IMR-90 (cell line): ENCODE measurements at regions not wholly inside any gene's neighbourhood (a gene's known extent, or its start where the extent isn't known, plus 50 kb on each side); places are given as distances from the start of the nearest gene placed in this dataset.

Experiments
- ATAC-seq: fragments of 200-7000 bp; cut with Tn5 transposase; 2 replicates; pipeline ENCODE4 v1.9.1; 2020; ENCODE audit warnings: low read depth, mild to moderate bottlenecking, moderate library complexity
- BruUV-seq: library from RNA; stranded (reverse); fragments of 400-500 nt; replicated peaks from 2 replicates; lab custom pipeline; 2021; lab: Mats Ljungman, UMichigan
- CTCF ChIA-PET: fragments of 300-600 bp; formaldehyde crosslinking; extraction: SDS; loops from one replicate; lab custom pipeline; 2021; ENCODE audit warnings: antibody characterized with exemption; lab: Yijun Ruan, JAX
- POLR2A ChIA-PET: fragments of 300-600 bp; sonication (Branson Sonifier 250); formaldehyde crosslinking; loops from one replicate; lab custom pipeline; 2022; ENCODE audit warnings: antibody characterized with exemption; ENCODE audit not compliant: unreplicated experiment; lab: Charles Lee
- DNase-seq: peaks from one replicate; pipeline ENCODE4 v3.0.0; 2013
- H2AFZ ChIP-seq: replicated peaks from 2 replicates; pipeline ENCODE3; 2013; ENCODE audit warnings: low read length, mild to moderate bottlenecking; ENCODE audit not compliant: poor library complexity
- H2AK5ac ChIP-seq: 2 replicates; pipeline ENCODE4 v1.6.1; 2013; ENCODE audit warnings: low read depth, low read length, inconsistent platforms
- H2AK9ac ChIP-seq: replicated peaks from 2 replicates; pipeline ENCODE3; 2013; ENCODE audit warnings: mild to moderate bottlenecking, low read depth, low read length, moderate library complexity; ENCODE audit not compliant: poor library complexity
- H2BK120ac ChIP-seq: 2 replicates; pipeline ENCODE4 v1.6.1; 2013; ENCODE audit warnings: low read depth, low read length, inconsistent platforms
- H2BK15ac ChIP-seq: 3 replicates; pipeline ENCODE4 v1.6.1; 2013; ENCODE audit warnings: low read depth, low read length, inconsistent platforms
- H2BK20ac ChIP-seq: 2 replicates; pipeline ENCODE4 v1.6.1; 2013; ENCODE audit warnings: low read depth, mild to moderate bottlenecking, inconsistent platforms, low read length, moderate library complexity
- H2BK5ac ChIP-seq: 2 replicates; pipeline ENCODE4 v1.6.1; 2013; ENCODE audit warnings: mild to moderate bottlenecking, low read depth, low read length, inconsistent platforms; ENCODE audit not compliant: poor library complexity, severe bottlenecking
- H3K14ac ChIP-seq: replicated peaks from 2 replicates; pipeline ENCODE4 v1.6.1; 2013; ENCODE audit warnings: low read depth, low read length, inconsistent platforms
- H3K18ac ChIP-seq: 2 replicates; pipeline ENCODE4 v1.6.1; 2013; ENCODE audit warnings: low read depth, low read length, control low read depth
- H3K23ac ChIP-seq: 2 replicates; pipeline ENCODE4 v1.6.1; 2013; ENCODE audit warnings: low read depth, low read length, inconsistent platforms
- H3K27ac ChIP-seq: 2 replicates; pipeline ENCODE4 v1.5.1; 2013; ENCODE audit warnings: mild to moderate bottlenecking, control low read depth, low read length; ENCODE audit not compliant: insufficient read depth
- H3K27me3 ChIP-seq: 2 replicates; pipeline ENCODE4 v1.6.1; 2013; ENCODE audit warnings: low read length; ENCODE audit not compliant: control insufficient read depth, insufficient read depth
- H3K36me3 ChIP-seq: 2 replicates; pipeline ENCODE4 v1.6.1; 2013; ENCODE audit warnings: low read length, mixed read lengths; ENCODE audit not compliant: control insufficient read depth, insufficient read depth
- H3K4ac ChIP-seq: 2 replicates; pipeline ENCODE4 v1.6.1; 2013; ENCODE audit warnings: low read depth, low read length, inconsistent platforms
- H3K4me1 ChIP-seq: 2 replicates; pipeline ENCODE4 v1.6.1; 2013; ENCODE audit warnings: low read length, mixed read lengths; ENCODE audit not compliant: control insufficient read depth, insufficient read depth
- H3K4me2 ChIP-seq: 2 replicates; pipeline ENCODE4 v1.6.1; 2013; ENCODE audit warnings: low read depth, mild to moderate bottlenecking, control low read depth, low read length, moderate library complexity
- H3K4me3 ChIP-seq: 2 replicates; pipeline ENCODE4 v1.5.1; 2013; ENCODE audit warnings: low read depth, mild to moderate bottlenecking, control low read depth, low read length, moderate library complexity; ENCODE audit not compliant: insufficient read depth
- H3K56ac ChIP-seq: 2 replicates; pipeline ENCODE4 v1.6.1; 2013; ENCODE audit warnings: low read length, inconsistent platforms; ENCODE audit not compliant: insufficient read depth; ENCODE audit errors: extremely low read depth
- H3K79me1 ChIP-seq, 2 experiments: 2 replicates each; pipeline ENCODE4 v1.6.1; 2013; ENCODE audit warnings: low read length in 2 of 2, inconsistent platforms in 1 of 2, low read depth in 1 of 2
- H3K9ac ChIP-seq: 2 replicates; pipeline ENCODE4 v1.6.1; 2013; ENCODE audit warnings: low read depth, low read length, control low read depth
- H3K9me1 ChIP-seq: 2 replicates; pipeline ENCODE4 v1.6.1; 2013; ENCODE audit warnings: low read length, inconsistent platforms; ENCODE audit not compliant: insufficient read depth
- H3K9me3 ChIP-seq: 2 replicates; pipeline ENCODE4 v1.6.1; 2013; ENCODE audit warnings: low read length; ENCODE audit not compliant: control insufficient read depth, insufficient read depth
- H4K20me1 ChIP-seq: 2 replicates; pipeline ENCODE4 v1.6.1; 2013; ENCODE audit warnings: low read length, inconsistent platforms; ENCODE audit not compliant: insufficient read depth
- H4K5ac ChIP-seq: 2 replicates; pipeline ENCODE4 v1.6.1; 2013; ENCODE audit warnings: mild to moderate bottlenecking, low read depth, low read length, control low read depth
- H4K8ac ChIP-seq, 2 experiments: 2 replicates each; pipeline ENCODE4 v1.6.1; 2013; ENCODE audit warnings: low read depth in 2 of 2, low read length in 2 of 2, control low read depth in 1 of 2, inconsistent platforms in 1 of 2
- H4K91ac ChIP-seq: 2 replicates; pipeline ENCODE4 v1.6.1; 2013; ENCODE audit warnings: low read depth, low read length, inconsistent platforms; ENCODE audit not compliant: insufficient read depth
- CEBPB ChIP-seq: IDR thresholded peaks from 2 replicates; pipeline ENCODE4 v1.6.1; 2012; ENCODE audit warnings: low read depth, low read length, improper control_type of control experiment
- FOS ChIP-seq: fragments of 150-350 bp; IDR thresholded peaks from 2 replicates; pipeline ENCODE4 v1.6.1; 2016; ENCODE audit warnings: low read depth, low read length
- MAFK ChIP-seq: IDR thresholded peaks from 2 replicates; pipeline ENCODE4 v1.6.1; 2012; ENCODE audit warnings: low read depth, low read length, improper control_type of control experiment
- MAZ ChIP-seq: IDR thresholded peaks from 2 replicates; pipeline ENCODE4 v1.6.1; 2012; ENCODE audit warnings: low read depth, mild to moderate bottlenecking, low read length, improper control_type of control experiment, moderate library complexity, borderline replicate concordance
- MXI1 ChIP-seq: IDR thresholded peaks from 2 replicates; pipeline ENCODE4 v1.6.1; 2012; ENCODE audit warnings: low read depth, mild to moderate bottlenecking, low read length, moderate library complexity, borderline replicate concordance
- NFE2L2 ChIP-seq: fragments of 150-350 bp; IDR thresholded peaks from 2 replicates; pipeline ENCODE4 v1.6.1; 2016; ENCODE audit warnings: low read depth, mild to moderate bottlenecking, low read length
- POLR2A ChIP-seq: IDR thresholded peaks from 2 replicates; pipeline ENCODE4 v1.6.1; 2012; ENCODE audit warnings: mild to moderate bottlenecking, low read depth, low read length
- RAD21 ChIP-seq: IDR thresholded peaks from 2 replicates; pipeline ENCODE4 v1.6.1; 2012; ENCODE audit warnings: low read length, improper control_type of control experiment
- RCOR1 ChIP-seq: IDR thresholded peaks from 2 replicates; pipeline ENCODE4 v1.6.1; 2012; ENCODE audit warnings: mild to moderate bottlenecking, low read length, improper control_type of control experiment; ENCODE audit not compliant: insufficient replicate concordance
- RFX5 ChIP-seq: IDR thresholded peaks from 2 replicates; pipeline ENCODE4 v1.8.0; 2012; ENCODE audit warnings: low read depth, mild to moderate bottlenecking, low read length, moderate library complexity
- SMC3 ChIP-seq: fragments of 150-350 bp; IDR thresholded peaks from 2 replicates; pipeline ENCODE4 v1.6.1; 2016; ENCODE audit warnings: low read depth, mild to moderate bottlenecking, antibody characterized with exemption, low read length, moderate library complexity
- USF2 ChIP-seq: fragments of 150-350 bp; IDR thresholded peaks from 2 replicates; pipeline ENCODE4 v1.6.1; 2017; ENCODE audit warnings: mild to moderate bottlenecking, antibody characterized with exemption, low read length, low read depth
- WGBS, 2 experiments: methylation state at CpG; one replicate each; pipeline versions ENCODE4 v1.1.5 to v1.1.7; 2013; ENCODE audit warnings: missing lambda C conversion rate in 2 of 2; ENCODE audit not compliant: insufficient read length in 1 of 2; ENCODE audit errors: extremely low coverage in 2 of 2; 5-methylcytosine and 5-hydroxymethylcytosine counted together
- dilution Hi-C: fragments of 300-500 bp; cut with HindIII; formaldehyde crosslinking; loops from one replicate; pipeline ENCODE4 v1.14.3; 2018; ENCODE audit warnings: low sequenced_read_pairs; ENCODE audit not compliant: unreplicated experiment
- in situ Hi-C: fragments of 300-500 bp; cut with MboI; formaldehyde crosslinking; loops from 3 replicates; pipeline ENCODE4 v1.14.3; 2019; ENCODE audit warnings: low sequenced_read_pairs, inconsistent platforms, mixed read lengths
- intact Hi-C: fragments of 100-400 bp; cut with micrococcal nuclease; formaldehyde crosslinking; loops from 2 replicates; pipeline ENCODE4 v1.10.0; 2022
- TF ChIP-seq, protein P1 (sequence below): conservative IDR thresholded peaks from 2 replicates; pipeline ENCODE4 v1.5.1; 2012; ENCODE audit warnings: mild to moderate bottlenecking, low read depth, low read length, improper control_type of control experiment

- intact Hi-C loops: no loop called here
- Histone ChIP-seq H4K20me1 (no peaks in the 10 kb centered on the region), H3K4ac (no peak overlapping the region), H3K9me1 (no peaks in the 10 kb centered on the region), H3K4me1 (no peaks in the 10 kb centered on the region), H2AK5ac (no peak overlapping the region), H2BK15ac (no peak overlapping the region), H3K56ac (no peak overlapping the region), H3K4me3 (no peak overlapping the region), H3K27ac (no peak overlapping the region), H4K5ac (no peak overlapping the region), H4K8ac (no peak overlapping the region), H3K23ac (no peak overlapping the region), H4K91ac (no peak overlapping the region), H3K9me3 (no peaks in the 10 kb centered on the region), H3K14ac (no peak overlapping the region), H2AFZ (no peak overlapping the region), H3K36me3 (no peaks in the 10 kb centered on the region), H2AK9ac (no peak overlapping the region), H3K4me2 (no peak overlapping the region), H3K18ac (no peak overlapping the region), H2BK20ac (no peak overlapping the region), H3K27me3 (peaks cover 9% of the 10 kb centered on the region), H2BK5ac (no peak overlapping the region), H2BK120ac (no peak overlapping the region), H3K9ac (no peak overlapping the region), H3K79me1 (no peaks in the 10 kb centered on the region)
- no TSS peak for BruUV-seq
- no peak for ATAC-seq
- no peak for DNase-seq
- TF ChIP-seq POLR2A (no peak), RCOR1 (no peak), RFX5 (no peak), CEBPB (no peak), SMC3 (no peak), MXI1 (no peak), USF2 (no peak), RAD21 (no peak), FOS (no peak), MAFK (no peak), MAZ (no peak), NFE2L2 (no peak)
- TF ChIP-seq, protein P1, sequence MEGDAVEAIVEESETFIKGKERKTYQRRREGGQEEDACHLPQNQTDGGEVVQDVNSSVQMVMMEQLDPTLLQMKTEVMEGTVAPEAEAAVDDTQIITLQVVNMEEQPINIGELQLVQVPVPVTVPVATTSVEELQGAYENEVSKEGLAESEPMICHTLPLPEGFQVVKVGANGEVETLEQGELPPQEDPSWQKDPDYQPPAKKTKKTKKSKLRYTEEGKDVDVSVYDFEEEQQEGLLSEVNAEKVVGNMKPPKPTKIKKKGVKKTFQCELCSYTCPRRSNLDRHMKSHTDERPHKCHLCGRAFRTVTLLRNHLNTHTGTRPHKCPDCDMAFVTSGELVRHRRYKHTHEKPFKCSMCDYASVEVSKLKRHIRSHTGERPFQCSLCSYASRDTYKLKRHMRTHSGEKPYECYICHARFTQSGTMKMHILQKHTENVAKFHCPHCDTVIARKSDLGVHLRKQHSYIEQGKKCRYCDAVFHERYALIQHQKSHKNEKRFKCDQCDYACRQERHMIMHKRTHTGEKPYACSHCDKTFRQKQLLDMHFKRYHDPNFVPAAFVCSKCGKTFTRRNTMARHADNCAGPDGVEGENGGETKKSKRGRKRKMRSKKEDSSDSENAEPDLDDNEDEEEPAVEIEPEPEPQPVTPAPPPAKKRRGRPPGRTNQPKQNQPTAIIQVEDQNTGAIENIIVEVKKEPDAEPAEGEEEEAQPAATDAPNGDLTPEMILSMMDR: no peak
- POLR2A ChIA-PET: no interaction called here
- dilution Hi-C loops: no loop called here
- in situ Hi-C loops: no loop called here
- WGBS, 2 experiments: 21% methylated on average over 3 of the region's 16 CpGs; no CpG with 5 or more reads in 1 of the 2 experiments
- CTCF ChIA-PET: no interaction called here
Observed at GRCh38 chr1:143718021-143718420, 253.8 kb downstream of the FAM72C start.
